Naive thymus-derived CD8-positive, alpha-beta T cell (primary cell): ENCODE measurements at regions not wholly inside any gene's neighbourhood (a gene's known extent, or its start where the extent isn't known, plus 50 kb on each side); places are given as distances from the start of the nearest gene placed in this dataset.
"Not testable (repeated sequence)": the region's sequence is repeated elsewhere in the genome, so short reads cannot be mapped to it uniquely, and the experiment has no call there.

ENCODE experiments used
- ATAC-seq, 2 donors: fragments of 150-1000 bp; cut with Tn5 transposase in 1 of 2; sonication (Bioruptor Pico), chemical (Tn5 transposase) in 1 of 2; 1 replicate in 1 of 2; 2 replicates in 1 of 2; pipeline ENCODE4 v1.10.0; 2021; ENCODE audit warnings: mild to moderate bottlenecking in 2 of 2, moderate library complexity in 2 of 2
- POLR2A ChIA-PET: fragments of 350-600 bp; sonication (Branson Sonifier 250); formaldehyde crosslinking; loops from one replicate; lab custom pipeline; 2021; ENCODE audit warnings: antibody characterized with exemption; lab: Charles Lee
- DNase-seq, 10 donors: peaks; one replicate each; pipeline versions ENCODE4 v3.0.0 to v3.0.0-alpha.2; 2020 to 2022
- H3K27ac Mint-ChIP-seq, 10 donors: one replicate each; pipeline ENCODE4 v1.8.0; 2020 to 2022; ENCODE audit warnings: mild to moderate bottlenecking in 10 of 10, mixed read lengths in 10 of 10, moderate library complexity in 4 of 10, inconsistent platforms in 1 of 10
- H3K27me3 Mint-ChIP-seq, 5 donors: one replicate each; pipeline ENCODE4 v1.8.0; 2021 to 2022; ENCODE audit warnings: mixed read lengths in 5 of 5
- H3K36me3 Mint-ChIP-seq, 3 donors: one replicate each; pipeline ENCODE4 v1.8.0; 2020 to 2022; ENCODE audit warnings: mixed read lengths in 3 of 3, mild to moderate bottlenecking in 2 of 3, inconsistent platforms in 1 of 3
- H3K4me1 Mint-ChIP-seq, 4 donors: one replicate each; pipeline ENCODE4 v1.8.0; 2021 to 2022; ENCODE audit warnings: mixed read lengths in 4 of 4
- H3K4me3 Mint-ChIP-seq, 10 donors: one replicate each; pipeline ENCODE4 v1.8.0; 2020 to 2022; ENCODE audit warnings: mild to moderate bottlenecking in 10 of 10, mixed read lengths in 10 of 10, moderate library complexity in 6 of 10, inconsistent platforms in 1 of 10
- H3K9me3 Mint-ChIP-seq, 9 donors: one replicate each; pipeline ENCODE4 v1.8.0; 2020 to 2022; ENCODE audit warnings: mixed read lengths in 9 of 9, mild to moderate bottlenecking in 3 of 9, inconsistent platforms in 1 of 9, moderate library complexity in 1 of 9

- Mint-ChIP-seq H3K27ac (no peak overlapping the region), H3K36me3 (no peaks in the 10 kb centered on the region), H3K27me3 (peaks cover 0 to 19% (median 1%) of the 10 kb centered on the region in 5 donors), H3K4me3 (no peak overlapping the region), H3K9me3 (peaks cover 0 to 12% (median 4%) of the 10 kb centered on the region in 9 donors), H3K4me1 (no peaks in the 10 kb centered on the region)
- POLR2A ChIA-PET = no interaction called here
- ATAC-seq (no peak), DNase-seq (no peak)
Observed at GRCh38 chr2:58483307-58483706, 242.2 kb upstream of the FANCL start.

- no peak for DNase-seq
- POLR2A ChIA-PET = no interaction called here
- no peak overlapping the region for H3K27ac Mint-ChIP-seq
- peaks cover 0 to 11% (median 1%) of the 10 kb centered on the region in 5 donors for H3K27me3 Mint-ChIP-seq
- no peak overlapping the region for H3K4me3 Mint-ChIP-seq
- ATAC-seq = no peak
- peaks cover 0 to 7% (median 0%) of the 10 kb centered on the region in 9 donors for H3K9me3 Mint-ChIP-seq
- no peaks in the 10 kb centered on the region for H3K4me1 Mint-ChIP-seq
- H3K36me3 Mint-ChIP-seq = no peaks in the 10 kb centered on the region
Observed at GRCh38 chr2:58481670-58482069, 240.5 kb upstream of the FANCL start.

- DNase-seq (no peak), ATAC-seq (no peak)
- no peak overlapping the region for H3K4me3 Mint-ChIP-seq
- no peak overlapping the region for H3K27ac Mint-ChIP-seq
- POLR2A ChIA-PET = no interaction called here
- H3K36me3 Mint-ChIP-seq = no peaks in the 10 kb centered on the region
- H3K4me1 Mint-ChIP-seq = no peaks in the 10 kb centered on the region
- peaks cover 0 to 2% (median 0%) of the 10 kb centered on the region in 9 donors for H3K9me3 Mint-ChIP-seq
- peaks cover 0 to 10% (median 1%) of the 10 kb centered on the region in 5 donors for H3K27me3 Mint-ChIP-seq
Observed at GRCh38 chr2:58480141-58480540, 239.0 kb upstream of the FANCL start.

DNA sequence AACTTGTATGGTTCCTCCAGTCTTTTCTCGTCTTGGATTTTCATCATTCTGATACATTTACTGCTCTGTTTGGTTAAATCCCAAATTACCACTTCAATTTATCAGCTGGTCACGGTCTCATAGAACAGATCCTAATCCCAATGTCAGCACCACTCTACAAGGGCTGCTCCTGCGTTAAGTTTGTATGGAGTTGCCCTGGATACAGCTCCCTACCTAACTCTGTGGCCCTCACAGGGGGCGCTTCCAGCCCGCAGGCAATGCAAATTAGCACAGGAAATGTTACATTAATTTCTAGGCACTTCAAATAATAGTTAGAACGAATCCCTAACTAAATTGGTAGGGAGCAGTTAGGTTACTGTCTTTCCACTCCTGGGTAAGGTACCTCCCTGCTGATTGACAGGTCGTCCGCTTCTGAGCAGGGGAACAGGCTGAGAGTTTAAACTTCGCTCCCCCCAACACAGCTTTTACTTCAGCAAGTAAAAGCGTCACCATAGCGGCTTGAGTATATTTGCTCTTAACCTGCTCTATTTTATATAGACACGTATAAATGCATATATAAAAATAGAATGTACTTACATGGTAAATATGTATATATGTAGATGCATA lies 238.5 kb upstream of the FANCL start:
- ATAC-seq = no peak

GRCh38 chr2:58476556-58476955 lies 235.4 kb upstream of the FANCL start:
- DNase-seq = no peak
- Mint-ChIP-seq H3K9me3 (no peaks in the 10 kb centered on the region), H3K36me3 (no peaks in the 10 kb centered on the region), H3K4me3 (no peak overlapping the region), H3K4me1 (no peaks in the 10 kb centered on the region), H3K27ac (no peak overlapping the region), H3K27me3 (no peaks in the 10 kb centered on the region)
- ATAC-seq = no peak
- POLR2A ChIA-PET = no interaction called here

More for the DNA sequence above, 238.5 kb upstream of the FANCL start:
- no peak for DNase-seq
- H3K36me3 Mint-ChIP-seq = no peaks in the 10 kb centered on the region
- POLR2A ChIA-PET = no interaction called here
- H3K9me3 Mint-ChIP-seq = peaks cover 0 to 1% (median 0%) of the 10 kb centered on the region in 9 donors
- H3K4me1 Mint-ChIP-seq = no peaks in the 10 kb centered on the region
- H3K4me3 Mint-ChIP-seq = no peak overlapping the region
- H3K27me3 Mint-ChIP-seq = peaks cover 0 to 10% (median 1%) of the 10 kb centered on the region in 5 donors
- no peak overlapping the region for H3K27ac Mint-ChIP-seq

DNA sequence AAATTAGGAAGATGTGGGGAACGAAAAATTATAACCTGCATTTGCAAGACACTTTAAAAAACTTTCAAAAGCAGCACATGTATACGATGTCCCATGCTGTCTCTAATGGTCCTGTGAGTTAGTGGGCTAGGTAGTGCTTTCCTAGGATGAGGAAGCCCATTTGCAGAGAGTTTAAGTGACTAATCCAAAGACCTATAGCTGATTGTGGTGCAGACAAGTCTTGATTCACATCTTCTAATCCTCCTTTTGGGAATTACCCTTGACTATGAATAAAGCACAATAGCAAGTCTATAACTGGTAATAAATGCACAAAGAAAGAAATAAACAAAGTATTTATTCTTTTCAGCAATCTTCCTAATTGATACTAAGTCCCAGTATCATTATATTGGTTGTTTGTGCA lies 234.6 kb upstream of the FANCL start:
- no peaks in the 10 kb centered on the region for H3K27me3 Mint-ChIP-seq
- no peaks in the 10 kb centered on the region for H3K4me1 Mint-ChIP-seq
- H3K9me3 Mint-ChIP-seq = no peaks in the 10 kb centered on the region
- H3K27ac Mint-ChIP-seq = no peak overlapping the region
- H3K36me3 Mint-ChIP-seq = no peaks in the 10 kb centered on the region
- DNase-seq (no peak), ATAC-seq (no peak)
- no peak overlapping the region for H3K4me3 Mint-ChIP-seq
- POLR2A ChIA-PET = no interaction called here

GRCh38 chr2:58473165-58473564 lies 232.0 kb upstream of the FANCL start:
- POLR2A ChIA-PET = no interaction called here
- ATAC-seq = no peak

DNA sequence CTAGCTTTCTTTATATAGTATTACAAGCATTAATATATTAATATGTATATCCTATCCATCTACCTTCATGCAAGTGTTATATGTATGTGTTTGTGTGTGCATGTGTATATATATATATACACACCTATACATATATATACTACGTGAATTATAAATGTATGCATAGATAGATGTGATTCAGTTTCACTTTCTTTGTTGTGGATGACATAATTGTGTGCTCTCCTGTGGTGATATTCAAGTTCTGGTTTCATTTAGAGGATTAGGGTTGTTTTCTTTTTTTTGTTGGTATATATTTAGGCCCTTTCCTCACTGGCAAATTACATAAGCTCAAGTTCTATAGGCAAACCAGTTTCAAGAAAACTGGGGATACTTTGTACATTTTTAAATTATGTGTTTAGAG lies 225.7 kb upstream of the FANCL start:
- POLR2A ChIA-PET = no interaction called here

More at GRCh38 chr2:58473165-58473564, 232.0 kb upstream of the FANCL start:
- Mint-ChIP-seq H3K27me3 (no peaks in the 10 kb centered on the region), H3K4me1 (no peaks in the 10 kb centered on the region), H3K36me3 (no peaks in the 10 kb centered on the region), H3K9me3 (no peaks in the 10 kb centered on the region), H3K4me3 (no peak overlapping the region), H3K27ac (no peak overlapping the region)
- no peak for DNase-seq

GRCh38 chr2:58466021-58466420 lies 224.9 kb upstream of the FANCL start:
- H3K27ac Mint-ChIP-seq, POLR2A ChIA-PET, H3K4me1 Mint-ChIP-seq, DNase-seq, ATAC-seq, H3K27me3 Mint-ChIP-seq, H3K36me3 Mint-ChIP-seq, H3K9me3 Mint-ChIP-seq, H3K4me3 Mint-ChIP-seq: not testable (repeated sequence)

More for the DNA sequence above, 225.7 kb upstream of the FANCL start:
- Mint-ChIP-seq H3K9me3 (peaks cover 0 to 3% (median 0%) of the 10 kb centered on the region in 9 donors), H3K36me3 (no peaks in the 10 kb centered on the region), H3K27ac (no peak overlapping the region), H3K4me1 (peaks cover 1 to 6% (median 2%) of the 10 kb centered on the region in 4 donors), H3K27me3 (no peaks in the 10 kb centered on the region), H3K4me3 (no peak overlapping the region)
- ATAC-seq (no peak), DNase-seq (no peak)

DNA sequence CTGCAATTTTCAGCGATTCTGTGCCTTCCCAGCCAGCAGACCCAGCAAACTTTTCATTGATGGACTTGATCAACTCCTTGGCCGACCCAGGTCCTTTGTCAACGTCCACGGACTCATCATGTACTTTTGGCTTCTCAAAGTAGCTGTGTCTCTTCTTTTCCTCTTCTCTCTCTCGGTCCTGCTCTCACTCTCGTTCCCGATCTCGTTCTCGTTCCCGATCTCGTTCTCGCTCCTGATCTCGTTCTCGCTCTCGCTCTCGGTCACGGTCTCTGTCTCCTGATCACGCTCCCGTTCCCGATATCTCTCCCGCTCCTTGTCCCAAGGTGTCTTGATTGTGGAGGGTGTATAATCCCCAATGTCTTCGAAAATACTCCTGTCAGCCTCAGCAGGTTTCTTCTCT lies 219.5 kb upstream of the FANCL start:
- Mint-ChIP-seq H3K4me3 (no peak overlapping the region), H3K4me1 (no peaks in the 10 kb centered on the region), H3K27me3 (no peaks in the 10 kb centered on the region), H3K27ac (no peak overlapping the region), H3K9me3 (peaks cover 0 to 3% (median 0%) of the 10 kb centered on the region in 9 donors), H3K36me3 (no peaks in the 10 kb centered on the region)
- no peak for ATAC-seq
- no peak for DNase-seq
- POLR2A ChIA-PET = no interaction called here

GRCh38 chr2:58449286-58450010 lies 208.3 kb upstream of the FANCL start:
- Mint-ChIP-seq H3K9me3 (no peaks in the 10 kb centered on the region), H3K27ac (no peak overlapping the region), H3K4me1 (no peaks in the 10 kb centered on the region), H3K4me3 (no peak overlapping the region), H3K27me3 (peaks cover 0 to 15% (median 4%) of the 10 kb centered on the region in 5 donors), H3K36me3 (no peaks in the 10 kb centered on the region)
- DNase-seq (no peak), ATAC-seq (no peak)
- POLR2A ChIA-PET = no interaction called here

DNA sequence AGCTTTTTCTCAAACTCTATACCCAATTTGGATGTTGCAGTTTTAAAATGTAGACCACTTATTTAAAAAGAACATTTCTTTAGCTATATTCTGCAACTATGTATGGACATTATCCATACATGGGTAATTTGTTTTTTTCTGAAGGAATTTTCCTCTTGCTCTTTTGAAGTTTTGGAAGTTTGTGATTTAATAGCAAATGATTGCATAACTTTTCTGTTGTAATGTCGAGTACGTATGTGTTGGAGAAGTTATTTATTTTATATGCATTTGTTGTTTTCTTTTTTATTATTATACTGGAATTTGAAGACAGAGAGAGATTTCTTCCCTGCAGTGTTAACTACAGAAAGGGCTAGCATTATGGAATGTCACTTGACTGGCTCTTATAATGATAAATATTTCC lies 207.7 kb upstream of the FANCL start:
- DNase-seq = no peak
- no peak overlapping the region for H3K27ac Mint-ChIP-seq
- POLR2A ChIA-PET = no interaction called here

GRCh38 chr2:58448065-58448507 lies 207.0 kb upstream of the FANCL start:
- POLR2A ChIA-PET = no interaction called here
- ATAC-seq (no peak), DNase-seq (peak in 2 of 10 donors; percentile 1 to 3)
- no peaks in the 10 kb centered on the region for H3K4me1 Mint-ChIP-seq
- H3K4me3 Mint-ChIP-seq = no peak overlapping the region
- no peaks in the 10 kb centered on the region for H3K36me3 Mint-ChIP-seq
- H3K27me3 Mint-ChIP-seq = peaks cover 0 to 15% (median 4%) of the 10 kb centered on the region in 5 donors
- peak overlapping the region in 1 of 10 donors; percentile 31 for H3K27ac Mint-ChIP-seq
- H3K9me3 Mint-ChIP-seq = no peaks in the 10 kb centered on the region

More for the DNA sequence above, 207.7 kb upstream of the FANCL start:
- ATAC-seq = no peak
- no peaks in the 10 kb centered on the region for H3K9me3 Mint-ChIP-seq
- H3K36me3 Mint-ChIP-seq = no peaks in the 10 kb centered on the region
- H3K27me3 Mint-ChIP-seq = peaks cover 0 to 15% (median 4%) of the 10 kb centered on the region in 5 donors
- H3K4me1 Mint-ChIP-seq = no peaks in the 10 kb centered on the region
- H3K4me3 Mint-ChIP-seq = no peak overlapping the region
